ENCODE measurements at regions not wholly inside any gene's neighbourhood (a gene's known extent, or its start where the extent isn't known, plus 50 kb on each side); places are given as distances from the start of the nearest gene placed in this dataset.

- DNase-seq: no peak
Observed at GRCh38 chr2:23330214-23330613, 54.8 kb upstream of the KLHL29 start.
